HG03575 (cell line): ENCODE measurements at regions not wholly inside any gene's neighbourhood (a gene's known extent, or its start where the extent isn't known, plus 50 kb on each side); places are given as distances from the start of the nearest gene placed in this dataset.

Source experiments
- ATAC-seq: cut with Tn5 transposase; IDR thresholded peaks from one replicate; pipeline ENCODE4 v1.9.1; 2021; ENCODE audit not compliant: unreplicated experiment, insufficient number of reproducible peaks, low FRiP score; ENCODE audit errors: extremely low read depth

GRCh38 chr12:67450441-67450840 lies 181.3 kb downstream of the CAND1 start:
- ATAC-seq = no peak

GRCh38 chr12:67451206-67451605 lies 182.0 kb downstream of the CAND1 start:
- ATAC-seq = no peak

- ATAC-seq = peak; percentile 52
Observed at GRCh38 chr12:67452119-67452805, 183.1 kb downstream of the CAND1 start.

- ATAC-seq = no peak
Observed at GRCh38 chr12:67453191-67453590, 184.0 kb downstream of the CAND1 start.

GRCh38 chr12:67455236-67455635 lies 186.1 kb downstream of the CAND1 start:
- no peak for ATAC-seq

- no peak for ATAC-seq
Observed at GRCh38 chr12:67456431-67456901, 187.3 kb downstream of the CAND1 start.

- no peak for ATAC-seq
Observed at GRCh38 chr12:67457136-67457535, 188.0 kb downstream of the CAND1 start.

- ATAC-seq = no peak
Observed at GRCh38 chr12:67457778-67458665, 188.9 kb downstream of the CAND1 start.

- ATAC-seq = no peak
Observed at GRCh38 chr12:67459173-67459572, 189.4 kb upstream of the DYRK2 start.

GRCh38 chr12:67459578-67459977 lies 189.0 kb upstream of the DYRK2 start:
- ATAC-seq = no peak

- ATAC-seq = no peak
Observed at GRCh38 chr12:67460388-67460787, 188.2 kb upstream of the DYRK2 start.

GRCh38 chr12:67468549-67469245 lies 179.8 kb upstream of the DYRK2 start:
- ATAC-seq = no peak

GRCh38 chr12:67469666-67470065 lies 178.9 kb upstream of the DYRK2 start:
- no peak for ATAC-seq

GRCh38 chr12:67471810-67472209 lies 176.7 kb upstream of the DYRK2 start:
- ATAC-seq = no peak

- no peak for ATAC-seq
Observed at GRCh38 chr12:67472539-67472938, 176.0 kb upstream of the DYRK2 start.

- ATAC-seq = no peak
Observed at GRCh38 chr12:67474934-67475620, 173.5 kb upstream of the DYRK2 start.

- ATAC-seq = no peak
Observed at GRCh38 chr12:67475725-67476124, 172.8 kb upstream of the DYRK2 start.

GRCh38 chr12:67477681-67478265 lies 170.8 kb upstream of the DYRK2 start:
- ATAC-seq = no peak
